Parathyroid adenoma (tissue), 2 donors: ENCODE measurements at regions not wholly inside any gene's neighbourhood (a gene's known extent, or its start where the extent isn't known, plus 50 kb on each side); places are given as distances from the start of the nearest gene placed in this dataset.

Source experiments
- H2AFZ ChIP-seq: fragments of 300-600 bp; sonication (generic); one replicate; pipeline ENCODE4 v1.7.0; 2017; ENCODE audit warnings: antibody characterized with exemption, mild to moderate bottlenecking
- H3K27ac ChIP-seq: fragments of 300-600 bp; sonication (generic); one replicate; pipeline ENCODE4 v1.7.0; 2017
- H3K27me3 ChIP-seq: fragments of 300-600 bp; sonication (generic); one replicate; pipeline ENCODE4 v1.7.0; 2017; ENCODE audit warnings: low read length; ENCODE audit not compliant: control insufficient read depth, insufficient read depth
- H3K36me3 ChIP-seq: fragments of 300-600 bp; sonication (generic); one replicate; pipeline ENCODE4 v1.7.0; 2017; ENCODE audit warnings: low read length; ENCODE audit not compliant: control insufficient read depth, insufficient read depth
- H3K4me1 ChIP-seq: fragments of 300-600 bp; sonication (generic); one replicate; pipeline ENCODE4 v1.7.0; 2017; ENCODE audit warnings: control low read depth
- H3K4me2 ChIP-seq: fragments of 300-600 bp; sonication (generic); one replicate; pipeline ENCODE4 v1.7.0; 2017; ENCODE audit warnings: low read length
- H3K4me3 ChIP-seq: fragments of 300-600 bp; sonication (generic); one replicate; pipeline ENCODE4 v1.7.0; 2017; ENCODE audit warnings: low read depth, low read length
- H3K79me2 ChIP-seq: fragments of 300-600 bp; sonication (generic); one replicate; pipeline ENCODE4 v1.7.0; 2017; ENCODE audit warnings: control low read depth
- H3K9ac ChIP-seq: fragments of 300-600 bp; sonication (generic); one replicate; pipeline ENCODE4 v1.7.0; 2017; ENCODE audit warnings: mild to moderate bottlenecking
- H3K9me3 ChIP-seq: fragments of 300-600 bp; sonication (generic); one replicate; pipeline ENCODE4 v1.7.0; 2017; ENCODE audit warnings: low read length; ENCODE audit not compliant: control insufficient read depth
- TF ChIP-seq, protein P1 (sequence below): fragments of 300-600 bp; sonication (generic); IDR thresholded peaks from one replicate; pipeline ENCODE4 v1.7.0; 2017; ENCODE audit warnings: antibody characterized with exemption, mild to moderate bottlenecking
- donor health status: primary hyperparathyroidism.

DNA sequence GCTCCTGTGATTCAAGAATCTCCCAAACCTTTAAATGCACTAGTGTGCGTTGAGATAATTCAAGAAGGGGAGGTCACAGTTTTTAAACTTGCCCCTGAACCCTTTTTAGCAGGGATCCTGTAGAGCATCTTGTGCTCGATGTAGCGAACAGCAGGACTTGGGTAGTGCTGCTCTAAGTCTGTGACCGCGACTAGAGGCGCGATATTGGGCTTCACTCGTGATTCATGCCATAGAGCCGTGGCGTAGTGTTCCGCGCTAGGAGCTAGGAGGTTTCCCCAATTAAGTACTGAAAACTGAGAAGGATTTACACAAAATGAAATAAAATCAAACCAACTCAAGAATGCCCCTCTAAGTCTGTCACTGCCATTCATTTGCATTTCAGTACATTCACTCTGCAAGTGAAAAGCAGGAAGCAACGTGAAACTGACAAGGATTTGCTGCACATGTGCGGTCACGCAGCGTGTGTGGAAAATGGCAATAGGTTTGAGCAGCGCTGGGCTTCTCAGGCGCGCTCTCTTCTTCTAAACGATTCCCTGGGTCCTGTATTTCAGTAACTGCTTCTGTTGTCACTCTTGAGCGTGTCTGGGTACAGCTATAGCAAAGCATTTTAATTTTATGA is 1135.9 kb upstream of the WWC1 start:
- H3K4me2 ChIP-seq = no peak overlapping the region
- H3K9me3 ChIP-seq = no peaks in the 10 kb centered on the region
- no peak overlapping the region for H3K27ac ChIP-seq
- no peaks in the 10 kb centered on the region for H3K79me2 ChIP-seq
- TF ChIP-seq, protein P1, sequence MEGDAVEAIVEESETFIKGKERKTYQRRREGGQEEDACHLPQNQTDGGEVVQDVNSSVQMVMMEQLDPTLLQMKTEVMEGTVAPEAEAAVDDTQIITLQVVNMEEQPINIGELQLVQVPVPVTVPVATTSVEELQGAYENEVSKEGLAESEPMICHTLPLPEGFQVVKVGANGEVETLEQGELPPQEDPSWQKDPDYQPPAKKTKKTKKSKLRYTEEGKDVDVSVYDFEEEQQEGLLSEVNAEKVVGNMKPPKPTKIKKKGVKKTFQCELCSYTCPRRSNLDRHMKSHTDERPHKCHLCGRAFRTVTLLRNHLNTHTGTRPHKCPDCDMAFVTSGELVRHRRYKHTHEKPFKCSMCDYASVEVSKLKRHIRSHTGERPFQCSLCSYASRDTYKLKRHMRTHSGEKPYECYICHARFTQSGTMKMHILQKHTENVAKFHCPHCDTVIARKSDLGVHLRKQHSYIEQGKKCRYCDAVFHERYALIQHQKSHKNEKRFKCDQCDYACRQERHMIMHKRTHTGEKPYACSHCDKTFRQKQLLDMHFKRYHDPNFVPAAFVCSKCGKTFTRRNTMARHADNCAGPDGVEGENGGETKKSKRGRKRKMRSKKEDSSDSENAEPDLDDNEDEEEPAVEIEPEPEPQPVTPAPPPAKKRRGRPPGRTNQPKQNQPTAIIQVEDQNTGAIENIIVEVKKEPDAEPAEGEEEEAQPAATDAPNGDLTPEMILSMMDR = no peak
- H3K4me3 ChIP-seq = no peak overlapping the region
- H3K27me3 ChIP-seq = no peaks in the 10 kb centered on the region
- H2AFZ ChIP-seq = no peak overlapping the region
- no peaks in the 10 kb centered on the region for H3K36me3 ChIP-seq
- H3K4me1 ChIP-seq = no peaks in the 10 kb centered on the region
- H3K9ac ChIP-seq = no peak overlapping the region

DNA sequence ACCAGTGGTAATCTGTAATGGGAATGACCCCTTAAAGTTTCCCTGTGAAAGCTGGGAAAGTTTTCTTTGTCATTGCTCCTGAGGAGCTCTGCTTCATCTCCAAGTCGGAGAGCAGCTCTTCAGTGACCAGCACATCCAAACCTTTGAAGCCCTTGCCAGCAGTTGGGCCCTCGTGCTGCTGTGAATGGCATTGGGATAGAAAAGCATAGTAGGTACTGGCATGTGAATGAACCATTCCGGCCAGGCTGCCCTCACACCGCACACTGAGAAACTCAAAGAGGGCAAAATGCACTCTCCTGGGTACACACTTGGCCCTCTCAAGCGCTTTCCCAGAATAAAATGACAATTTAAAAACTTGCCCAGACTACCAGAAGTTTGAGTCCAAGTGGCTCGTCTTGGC is 1135.0 kb upstream of the WWC1 start:
- no peak overlapping the region for H3K27ac ChIP-seq
- no peaks in the 10 kb centered on the region for H3K9me3 ChIP-seq
- no peak overlapping the region for H3K4me3 ChIP-seq
- H3K4me2 ChIP-seq = no peak overlapping the region
- no peaks in the 10 kb centered on the region for H3K27me3 ChIP-seq
- H3K4me1 ChIP-seq = no peaks in the 10 kb centered on the region
- H3K79me2 ChIP-seq = no peaks in the 10 kb centered on the region
- TF ChIP-seq, protein P1 = no peak
- H3K9ac ChIP-seq = no peak overlapping the region
- H2AFZ ChIP-seq = no peak overlapping the region
- H3K36me3 ChIP-seq = no peaks in the 10 kb centered on the region

DNA sequence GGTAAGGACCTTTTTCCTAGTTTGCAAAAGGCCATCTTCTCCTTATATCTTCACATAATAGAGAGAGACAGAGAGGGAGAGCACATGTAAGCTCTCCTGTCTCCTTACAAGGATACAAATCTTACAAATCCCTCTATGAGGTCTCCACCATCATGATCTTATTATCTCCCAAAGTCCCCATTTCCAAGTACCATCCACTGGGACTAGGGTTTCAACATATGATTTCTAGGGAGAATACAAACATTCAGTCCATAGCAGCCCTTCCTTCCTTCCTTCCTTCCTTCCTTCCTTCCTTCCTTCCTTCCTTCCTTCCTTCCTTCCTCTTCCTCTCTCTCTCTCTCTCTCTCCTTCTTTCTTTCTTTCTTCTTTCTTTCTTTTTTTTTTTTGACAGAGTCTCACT is 1132.9 kb upstream of the WWC1 start:
- Histone ChIP-seq H3K9ac (no peak overlapping the region), H3K4me2 (no peak overlapping the region), H3K79me2 (no peaks in the 10 kb centered on the region), H3K27me3 (no peaks in the 10 kb centered on the region), H2AFZ (no peak overlapping the region), H3K4me1 (no peaks in the 10 kb centered on the region), H3K9me3 (no peaks in the 10 kb centered on the region), H3K36me3 (no peaks in the 10 kb centered on the region), H3K4me3 (no peak overlapping the region), H3K27ac (no peak overlapping the region)
- TF ChIP-seq, protein P1 = no peak

DNA sequence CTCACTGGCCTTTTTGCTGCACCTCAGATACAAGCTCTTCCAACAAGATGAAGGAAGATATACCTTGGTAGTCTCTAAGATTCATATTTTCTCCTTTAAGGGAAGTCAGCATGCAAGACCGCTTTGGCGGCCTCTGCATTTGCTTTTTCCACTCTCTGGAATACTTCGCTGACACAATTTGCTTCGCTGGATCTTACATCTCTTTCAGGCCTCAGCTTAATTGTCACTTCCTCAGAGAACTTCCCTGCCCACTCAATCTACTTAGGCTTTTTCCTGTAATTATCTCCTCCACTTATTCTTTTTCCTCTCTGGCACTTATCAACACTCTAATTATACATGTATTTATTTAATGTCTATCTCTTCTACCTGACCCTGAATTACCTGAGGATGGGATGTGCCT is 1131.1 kb upstream of the WWC1 start:
- H3K4me2 ChIP-seq = no peak overlapping the region
- no peaks in the 10 kb centered on the region for H3K27me3 ChIP-seq
- no peaks in the 10 kb centered on the region for H3K9me3 ChIP-seq
- no peaks in the 10 kb centered on the region for H3K4me1 ChIP-seq
- H3K36me3 ChIP-seq = no peaks in the 10 kb centered on the region
- H3K27ac ChIP-seq = no peak overlapping the region
- H3K4me3 ChIP-seq = no peak overlapping the region
- H2AFZ ChIP-seq = no peak overlapping the region
- H3K79me2 ChIP-seq = no peaks in the 10 kb centered on the region
- no peak overlapping the region for H3K9ac ChIP-seq
- TF ChIP-seq, protein P1 = no peak

DNA sequence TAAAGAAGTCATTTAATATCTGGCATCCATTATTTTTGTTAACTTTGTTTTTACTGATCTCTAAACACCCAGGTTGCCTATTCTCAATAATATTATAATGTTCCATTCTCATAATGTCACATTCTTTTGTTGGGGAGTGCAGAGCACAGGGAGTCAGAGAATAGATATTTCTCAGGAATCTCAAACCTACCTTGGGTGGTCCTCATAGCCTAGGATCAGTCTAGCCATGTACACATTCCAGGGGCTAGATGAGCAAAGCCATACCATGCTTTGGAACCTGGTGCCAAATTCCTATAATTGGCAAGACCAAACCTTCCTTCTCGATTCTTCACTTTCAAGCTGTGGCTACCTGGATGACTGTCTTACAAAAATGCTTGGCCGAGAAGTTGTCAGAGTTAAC is 1124.7 kb upstream of the WWC1 start:
- Histone ChIP-seq H3K27ac (no peak overlapping the region), H3K4me3 (no peak overlapping the region), H3K4me1 (no peaks in the 10 kb centered on the region), H2AFZ (no peak overlapping the region), H3K9ac (no peak overlapping the region), H3K36me3 (no peaks in the 10 kb centered on the region), H3K4me2 (no peak overlapping the region), H3K79me2 (no peaks in the 10 kb centered on the region), H3K9me3 (no peaks in the 10 kb centered on the region), H3K27me3 (no peaks in the 10 kb centered on the region)
- TF ChIP-seq, protein P1 = no peak
